DMS114 treated with DMSO at 0.1 percent for 48 hours (cell line): ENCODE measurements at regions not wholly inside any gene's neighbourhood (a gene's known extent, or its start where the extent isn't known, plus 50 kb on each side); places are given as distances from the start of the nearest gene placed in this dataset.
"Not testable (repeated sequence)": the region's sequence is repeated elsewhere in the genome, so short reads cannot be mapped to it uniquely, and the experiment has no call there.

ENCODE experiments used
- DNase-seq: peaks from one replicate; lab custom pipeline; 2025; ENCODE audit not compliant: unreplicated experiment; lab: John Stamatoyannopoulos, UW

- DNase-seq, result no peak
Measured at GRCh38 chr15:87549860-87550259, 706.7 kb downstream of the NTRK3 start.

- DNase-seq, result no peak
Measured at GRCh38 chr15:87549296-87549695, 707.2 kb downstream of the NTRK3 start.

- not testable (repeated sequence) for DNase-seq
Measured at GRCh38 chr15:87548590-87548989, 707.9 kb downstream of the NTRK3 start.

DNA sequence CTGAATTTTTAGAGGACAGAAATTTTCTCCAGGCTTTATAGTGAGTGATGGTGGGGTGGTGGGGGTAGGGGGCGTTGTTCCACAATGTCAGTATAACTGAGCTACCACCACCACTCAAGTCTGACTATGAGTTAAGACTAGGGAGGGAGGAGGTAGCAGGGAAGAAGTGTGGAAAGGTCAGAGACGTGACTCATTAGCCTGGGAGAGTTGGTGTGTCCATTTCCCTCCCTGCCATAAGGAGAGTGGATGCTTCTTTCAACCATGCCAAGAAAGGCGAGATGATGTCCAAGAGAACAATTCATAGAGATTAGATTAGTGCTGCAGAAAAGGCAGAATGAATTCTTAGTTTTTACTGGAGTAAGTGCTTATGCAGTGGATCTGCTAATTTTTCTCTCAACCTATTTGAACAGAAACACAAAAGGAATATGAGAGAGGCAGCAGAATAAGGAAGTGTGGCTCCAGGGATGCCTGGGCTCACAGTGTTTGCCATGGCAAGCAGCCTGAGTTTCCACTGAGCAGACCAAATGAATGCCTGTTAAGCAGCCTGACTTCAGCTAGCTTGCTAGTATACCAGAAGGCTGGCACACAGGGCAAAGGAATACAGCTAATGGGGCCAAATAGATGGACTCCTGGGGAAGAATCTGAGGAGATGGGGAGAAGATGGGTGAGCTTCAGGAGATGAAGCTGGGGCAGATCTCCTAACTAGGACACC lies 708.9 kb downstream of the NTRK3 start:
- DNase-seq, result no peak

- DNase-seq, result no peak
Measured at GRCh38 chr15:87538327-87538834, 718.2 kb downstream of the NTRK3 start.

- no peak for DNase-seq
Measured at GRCh38 chr15:87537295-87537694, 719.2 kb downstream of the NTRK3 start.

DNA sequence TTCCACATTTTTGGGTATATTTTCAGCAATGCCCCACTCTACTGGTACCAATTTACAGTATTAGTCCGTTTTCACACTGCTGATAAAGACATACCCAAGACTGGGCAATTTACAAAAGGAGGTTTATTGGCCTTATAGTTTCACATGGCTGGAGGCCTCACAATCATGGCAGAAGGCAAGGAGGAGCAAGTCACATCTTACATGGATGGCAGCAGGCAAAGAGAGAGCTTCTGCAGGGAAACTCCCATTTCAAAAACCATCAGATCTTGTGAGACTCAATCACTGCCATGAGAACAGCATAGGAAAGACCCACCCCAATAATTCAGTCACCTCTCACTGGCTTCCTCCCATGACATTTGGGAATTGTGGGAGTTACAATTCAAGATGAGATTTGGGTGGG lies 722.9 kb downstream of the NTRK3 start:
- DNase-seq, result not testable (repeated sequence)

DNA sequence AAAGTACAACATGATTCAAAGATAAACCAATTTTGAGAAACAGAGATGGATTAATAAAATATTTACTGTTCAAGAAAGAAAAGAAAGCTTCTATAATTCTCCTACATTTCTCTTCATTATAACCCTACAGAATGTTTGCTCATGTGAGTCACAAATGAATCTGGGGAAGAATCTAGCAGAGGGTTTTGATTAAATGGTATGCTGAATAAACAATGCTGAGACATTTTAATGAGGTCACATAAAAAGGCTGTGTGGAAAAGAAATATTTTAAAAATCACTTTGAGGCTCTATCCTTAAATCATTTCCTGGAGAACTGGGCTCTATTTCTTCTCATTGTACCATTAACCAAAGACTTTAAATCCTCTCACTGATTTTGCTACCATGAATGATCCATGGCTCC lies 727.7 kb downstream of the NTRK3 start:
- no peak for DNase-seq

DNA sequence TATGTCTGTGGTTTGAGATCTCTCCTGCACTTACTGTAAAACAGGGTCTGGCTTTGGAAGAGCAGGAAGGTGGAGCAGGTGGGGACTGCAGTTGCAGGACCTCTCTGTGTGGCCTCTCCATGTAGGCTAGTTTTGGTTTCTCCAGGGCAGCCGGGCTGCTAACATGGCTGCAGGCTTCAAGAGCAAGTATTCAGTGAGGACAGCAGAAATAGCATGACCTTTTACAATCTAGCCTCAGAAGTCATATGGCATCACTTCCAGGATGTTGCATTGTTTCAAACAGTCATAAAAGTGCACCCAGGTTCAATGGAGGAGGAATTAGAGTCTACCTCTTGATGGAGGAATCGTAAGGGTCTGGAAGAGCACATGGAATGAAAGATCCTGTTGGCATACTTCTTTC lies 728.7 kb downstream of the NTRK3 start:
- no peak for DNase-seq

DNA sequence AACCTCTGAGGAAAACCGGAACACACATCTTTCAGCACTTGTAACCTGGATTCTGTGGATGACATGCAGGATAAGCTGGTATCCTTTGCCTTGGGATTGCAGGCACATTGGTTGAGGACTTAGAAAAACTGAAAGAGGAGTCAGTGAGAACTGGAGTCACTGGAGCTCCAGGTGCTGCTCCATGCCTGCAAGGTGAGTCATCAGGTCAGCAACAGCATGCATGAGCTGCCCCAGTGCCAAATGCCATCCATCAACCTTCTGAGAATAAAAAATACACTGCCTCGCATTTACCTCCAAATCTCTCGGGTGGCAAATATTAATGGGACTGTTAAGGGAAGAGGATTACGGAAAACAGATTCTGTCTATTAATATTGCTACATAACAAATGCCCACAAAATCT lies 729.1 kb downstream of the NTRK3 start:
- no peak for DNase-seq

- no peak for DNase-seq
Measured at GRCh38 chr15:87523516-87523915, 733.0 kb downstream of the NTRK3 start.

GRCh38 chr15:87522997-87523396 lies 733.5 kb downstream of the NTRK3 start:
- DNase-seq, result no peak

DNA sequence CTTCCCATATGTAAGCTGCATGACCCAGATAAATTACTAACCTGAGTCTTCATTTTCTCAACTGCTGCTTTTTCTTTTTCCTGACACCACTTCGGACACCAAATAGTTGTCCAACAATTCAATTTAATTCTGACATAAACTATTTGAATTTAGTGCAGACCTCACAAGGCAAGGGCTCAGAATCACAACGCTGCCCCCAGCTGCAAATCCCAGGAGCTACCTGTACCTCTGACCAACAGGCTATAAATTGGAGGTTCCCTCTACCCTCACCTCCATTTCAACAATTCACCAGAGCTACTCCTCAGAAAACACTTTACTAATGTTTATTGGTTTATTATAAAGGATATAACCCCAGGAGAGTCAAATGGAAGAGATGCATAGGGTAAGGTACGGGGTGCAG lies 737.6 kb downstream of the NTRK3 start:
- no peak for DNase-seq

DNA sequence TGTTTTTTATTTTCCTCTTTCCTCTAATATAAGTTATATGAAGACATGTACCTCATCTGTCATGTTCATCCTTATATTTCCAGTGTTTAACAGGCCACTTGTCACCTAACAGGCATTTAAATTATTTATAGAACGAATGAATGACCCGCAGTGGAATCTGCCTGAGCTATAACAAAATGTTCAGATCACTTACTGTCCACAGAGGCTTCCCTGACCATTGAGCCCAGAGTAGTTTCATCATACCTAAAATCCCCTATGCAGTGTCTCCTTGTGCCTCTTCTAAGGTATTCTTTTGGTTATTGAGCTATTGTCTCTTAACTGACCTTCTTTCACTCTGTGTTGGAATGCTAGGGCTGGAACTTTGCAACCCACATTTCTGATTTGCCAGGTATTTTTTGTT lies 748.5 kb downstream of the NTRK3 start:
- DNase-seq, result no peak

- no peak for DNase-seq
Measured at GRCh38 chr15:87502173-87502572, 754.4 kb downstream of the NTRK3 start.

- no peak for DNase-seq
Measured at GRCh38 chr15:87500240-87500639, 756.3 kb downstream of the NTRK3 start.

- no peak for DNase-seq
Measured at GRCh38 chr15:87498560-87498959, 758.0 kb downstream of the NTRK3 start.

DNA sequence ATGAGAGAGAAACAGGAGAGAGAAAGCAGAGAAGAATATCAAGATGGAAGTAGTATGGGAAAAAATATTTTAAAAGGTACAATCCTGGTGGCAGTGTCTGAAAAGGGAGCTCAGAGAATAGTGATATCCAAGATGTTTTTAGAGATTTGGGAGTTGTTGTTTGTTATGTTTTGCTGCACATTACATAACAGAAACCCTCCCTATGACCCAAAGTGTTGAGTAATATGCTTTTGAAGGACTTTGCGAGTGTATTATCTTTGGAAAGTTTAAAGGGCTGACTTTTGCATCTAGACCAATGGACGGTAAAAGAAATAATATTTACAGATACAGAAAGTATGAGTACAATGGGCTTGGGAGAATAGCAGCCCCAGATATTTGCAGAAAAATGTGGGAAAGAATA lies 759.7 kb downstream of the NTRK3 start:
- DNase-seq, result no peak

DNA sequence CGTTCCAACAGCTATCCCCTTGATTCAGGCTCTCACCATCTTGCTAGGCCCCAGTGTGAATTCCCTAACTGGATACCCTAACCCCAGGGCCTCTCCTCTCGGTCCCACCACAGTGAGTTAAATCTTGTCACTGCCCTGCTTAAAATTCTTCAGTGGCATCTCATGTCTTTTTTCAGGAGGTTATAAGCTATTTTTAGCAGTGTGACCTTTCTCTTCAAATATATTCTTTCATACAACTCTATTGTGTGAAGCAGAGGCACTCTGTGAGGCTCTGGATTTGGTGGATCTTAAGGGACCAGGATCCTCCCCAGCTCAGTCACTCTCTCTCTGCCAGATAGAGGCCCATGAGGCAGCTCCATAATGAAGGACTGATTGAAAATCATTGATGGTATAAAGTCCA lies 760.4 kb downstream of the NTRK3 start:
- no peak for DNase-seq

GRCh38 chr15:87493803-87494202 lies 762.7 kb downstream of the NTRK3 start:
- no peak for DNase-seq

DNA sequence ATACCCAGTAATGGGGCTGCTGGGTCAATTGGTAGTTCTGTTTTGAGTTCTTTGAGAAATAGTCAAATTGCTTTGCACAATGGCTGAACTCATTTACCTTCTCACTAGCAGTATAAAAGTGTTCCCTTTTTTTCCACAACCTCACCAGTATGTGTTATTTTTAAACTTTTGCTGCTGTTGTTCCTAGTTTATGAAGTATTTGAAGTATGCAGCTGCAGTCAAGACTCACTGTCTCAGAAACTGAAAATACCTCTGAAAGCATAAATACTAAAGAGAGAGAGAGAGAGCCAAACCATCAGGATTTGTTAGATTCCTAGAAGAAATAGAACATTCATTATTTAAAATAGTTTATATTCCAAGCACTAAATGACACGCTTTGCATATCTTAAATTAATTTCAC lies 764.2 kb downstream of the NTRK3 start:
- no peak for DNase-seq

- no peak for DNase-seq
Measured at GRCh38 chr15:87490666-87491065, 765.9 kb downstream of the NTRK3 start.
